ENCODE measurements at regions not wholly inside any gene's neighbourhood (a gene's known extent, or its start where the extent isn't known, plus 50 kb on each side); places are given as distances from the start of the nearest gene placed in this dataset.

DNA sequence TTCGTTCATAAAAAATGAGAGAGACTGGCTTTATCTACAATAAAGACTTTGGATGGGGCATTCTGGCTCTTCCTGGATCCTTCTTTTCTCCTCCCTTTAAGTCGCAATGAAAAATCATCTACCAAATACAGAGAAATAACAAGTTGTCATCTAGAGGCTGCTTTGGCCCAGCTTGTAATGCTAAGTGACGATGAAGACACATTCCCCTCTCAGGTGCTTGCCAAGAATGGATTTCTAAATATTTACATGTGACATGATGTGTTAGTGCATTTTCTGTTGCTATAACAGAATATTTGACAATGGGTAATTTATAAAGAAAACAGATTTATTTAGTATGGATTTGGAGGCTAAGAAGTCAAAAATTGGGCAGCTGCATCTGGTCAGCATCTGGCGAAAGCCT lies 308.6 kb upstream of the NPVF start:
- no peak for TF ChIP-seq EP300 (IDR thresholded peaks at IDR 0.05)
- TF ChIP-seq, protein P1, sequence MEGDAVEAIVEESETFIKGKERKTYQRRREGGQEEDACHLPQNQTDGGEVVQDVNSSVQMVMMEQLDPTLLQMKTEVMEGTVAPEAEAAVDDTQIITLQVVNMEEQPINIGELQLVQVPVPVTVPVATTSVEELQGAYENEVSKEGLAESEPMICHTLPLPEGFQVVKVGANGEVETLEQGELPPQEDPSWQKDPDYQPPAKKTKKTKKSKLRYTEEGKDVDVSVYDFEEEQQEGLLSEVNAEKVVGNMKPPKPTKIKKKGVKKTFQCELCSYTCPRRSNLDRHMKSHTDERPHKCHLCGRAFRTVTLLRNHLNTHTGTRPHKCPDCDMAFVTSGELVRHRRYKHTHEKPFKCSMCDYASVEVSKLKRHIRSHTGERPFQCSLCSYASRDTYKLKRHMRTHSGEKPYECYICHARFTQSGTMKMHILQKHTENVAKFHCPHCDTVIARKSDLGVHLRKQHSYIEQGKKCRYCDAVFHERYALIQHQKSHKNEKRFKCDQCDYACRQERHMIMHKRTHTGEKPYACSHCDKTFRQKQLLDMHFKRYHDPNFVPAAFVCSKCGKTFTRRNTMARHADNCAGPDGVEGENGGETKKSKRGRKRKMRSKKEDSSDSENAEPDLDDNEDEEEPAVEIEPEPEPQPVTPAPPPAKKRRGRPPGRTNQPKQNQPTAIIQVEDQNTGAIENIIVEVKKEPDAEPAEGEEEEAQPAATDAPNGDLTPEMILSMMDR (IDR thresholded peaks at IDR 0.05) = no peak

Measured in gastroesophageal sphincter (tissue), 3 donors.